Islet precursor cell (in vitro differentiated cells): ENCODE measurements at regions not wholly inside any gene's neighbourhood (a gene's known extent, or its start where the extent isn't known, plus 50 kb on each side); places are given as distances from the start of the nearest gene placed in this dataset.
"Not testable (repeated sequence)": the region's sequence is repeated elsewhere in the genome, so short reads cannot be mapped to it uniquely, and the experiment has no call there.

Experiments
- DNase-seq: peaks from one replicate; pipeline ENCODE4 v3.0.0-alpha.2; 2018

DNA sequence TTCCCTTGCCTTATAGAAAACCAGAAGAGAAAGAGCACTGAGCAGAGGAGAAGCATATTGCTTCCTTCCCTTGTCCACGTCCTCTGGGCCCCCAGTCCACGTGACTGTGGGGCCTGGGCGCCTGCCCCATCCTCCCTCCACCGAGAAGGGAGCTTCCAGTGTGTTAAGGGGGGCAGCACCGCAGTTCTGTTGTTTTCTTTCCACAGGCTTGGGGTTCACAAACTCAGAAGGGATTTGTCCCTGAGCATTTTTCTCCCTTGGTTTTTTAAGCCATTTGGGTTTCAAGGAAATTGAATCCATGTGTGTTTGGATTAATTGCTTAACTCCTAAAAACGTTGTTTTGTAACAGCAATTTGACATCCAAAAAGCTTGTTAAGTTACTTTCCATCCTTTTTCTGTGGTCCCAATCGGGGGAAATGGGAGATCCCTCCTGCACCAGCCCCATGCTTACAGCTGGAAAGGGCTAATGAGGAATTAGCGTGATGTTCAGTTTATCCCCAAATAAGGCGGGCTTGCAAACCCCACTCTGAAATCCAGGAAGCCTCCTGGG lies 347.5 kb upstream of the TNRC6C start:
- no peak for DNase-seq

DNA sequence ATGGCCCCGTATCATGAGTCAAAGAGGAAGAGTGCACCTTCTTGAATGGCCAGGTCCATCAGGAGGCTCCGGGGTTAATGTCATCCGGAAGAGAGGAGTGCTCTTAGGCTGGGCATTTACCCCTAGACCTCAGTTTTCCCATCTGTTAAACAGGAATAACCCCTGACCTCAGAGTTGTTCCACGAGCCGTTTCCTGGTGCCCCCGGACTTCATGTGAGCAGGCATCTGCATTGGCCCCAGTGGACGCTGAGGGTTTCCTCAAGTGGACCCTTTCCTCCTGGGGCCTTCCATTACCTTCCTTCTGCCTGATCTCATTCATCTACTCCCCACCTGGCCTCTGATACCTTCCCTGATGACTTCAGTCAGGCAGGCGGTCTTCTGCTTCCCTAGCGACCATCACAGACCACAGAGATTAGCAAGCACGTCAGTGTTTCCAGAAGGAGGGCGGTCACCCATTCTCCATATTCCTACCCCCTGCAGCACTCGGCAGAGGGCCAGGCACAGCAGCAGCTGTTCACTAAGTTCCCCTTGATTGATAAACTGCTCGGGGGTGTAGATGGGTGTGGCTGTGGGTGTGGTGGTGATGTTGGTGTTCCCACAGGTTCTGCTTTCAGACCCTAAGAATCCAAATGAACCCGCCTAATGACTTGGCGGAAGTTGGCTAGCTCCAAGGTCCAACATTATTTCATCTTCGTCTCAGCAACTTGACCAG lies 346.6 kb upstream of the TNRC6C start:
- DNase-seq: no peak

DNA sequence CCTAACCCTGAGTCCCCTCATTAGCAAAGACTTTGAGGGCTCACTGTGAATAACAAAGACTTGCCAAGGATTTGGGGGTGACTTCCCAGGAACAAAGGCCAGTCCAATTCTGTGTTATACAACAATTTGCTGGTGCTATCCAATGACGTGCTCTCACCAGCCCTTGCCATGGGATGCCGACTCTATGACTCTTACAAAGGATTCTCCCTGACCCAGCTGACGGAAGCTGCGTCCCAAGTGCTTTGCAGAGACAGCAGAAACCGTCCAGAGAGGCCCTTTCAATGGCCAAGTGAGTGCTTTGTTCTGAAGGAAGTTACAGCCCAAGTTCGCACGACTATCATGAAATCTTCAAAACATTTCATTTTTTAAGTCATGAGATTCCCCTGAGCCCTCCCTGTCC lies 345.3 kb upstream of the TNRC6C start:
- peak; percentile 41 for DNase-seq

DNA sequence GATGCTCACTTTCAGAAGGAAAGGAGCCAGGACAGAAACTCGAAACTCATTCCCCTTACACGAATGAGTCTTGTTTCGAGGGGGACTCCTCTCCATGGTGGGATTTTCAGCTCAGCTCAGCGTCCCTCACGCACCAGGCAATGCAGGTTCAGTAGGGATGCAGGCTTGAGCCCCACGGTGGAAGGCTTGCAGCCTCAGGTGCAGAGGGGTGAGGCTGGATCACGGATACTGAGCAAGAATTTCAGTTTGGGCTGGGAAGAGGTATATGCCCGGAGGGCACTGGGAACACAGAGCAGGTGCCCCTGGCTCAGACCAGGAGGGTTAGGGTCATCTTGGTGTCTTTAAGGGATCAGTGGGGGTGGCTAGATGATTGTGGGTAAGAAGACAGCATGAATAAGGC lies 344.9 kb upstream of the TNRC6C start:
- DNase-seq: peak; percentile 42

DNA sequence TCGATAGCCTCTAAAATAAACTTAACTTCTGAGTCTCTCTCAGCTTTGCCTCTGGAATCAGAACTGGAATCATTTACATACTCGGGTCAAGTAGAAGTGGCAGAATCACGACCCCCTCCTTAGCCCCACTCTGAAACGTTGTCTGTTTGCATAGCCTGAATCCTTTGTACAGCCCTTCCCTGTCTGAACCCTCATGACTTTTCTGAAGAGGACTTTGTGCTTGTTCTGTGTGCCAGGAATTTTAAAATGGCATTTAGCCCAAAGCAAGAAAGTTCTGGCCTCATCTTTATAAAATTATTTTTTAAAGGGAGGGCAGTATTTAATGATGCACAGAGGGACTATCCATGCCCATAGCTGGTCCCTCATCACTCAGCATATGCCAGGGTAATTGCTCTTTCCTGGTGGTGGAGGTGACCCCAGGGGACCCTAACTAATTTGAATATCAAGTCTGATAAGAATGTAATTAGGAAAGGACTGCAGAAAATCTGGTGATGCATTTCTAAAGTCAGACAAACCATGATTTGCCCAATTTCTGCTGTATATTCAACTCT lies 342.7 kb upstream of the TNRC6C start:
- no peak for DNase-seq

DNA sequence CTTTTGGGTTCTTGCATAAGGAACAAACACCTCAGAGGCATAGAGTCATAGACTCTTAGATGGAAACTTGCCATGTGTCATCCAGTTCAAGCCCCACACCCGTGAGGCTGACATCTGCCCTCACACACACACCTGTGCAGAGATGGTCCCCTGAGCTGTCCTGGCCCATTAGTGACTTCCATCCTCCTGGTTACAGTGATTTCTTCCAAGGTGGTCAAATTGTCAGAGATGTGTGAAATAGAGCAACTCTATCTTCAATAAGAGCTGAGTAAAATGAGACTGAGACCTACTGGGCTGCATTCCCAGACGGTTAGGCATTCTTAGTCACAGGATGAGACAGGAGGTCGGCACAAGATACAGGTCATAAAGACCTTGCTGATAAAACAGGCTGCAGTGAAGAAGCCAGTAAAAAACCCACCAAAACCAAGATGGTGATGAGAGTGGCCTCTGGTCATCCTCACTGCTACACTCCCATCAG lies 342.2 kb upstream of the TNRC6C start:
- DNase-seq: peak; percentile 89

DNA sequence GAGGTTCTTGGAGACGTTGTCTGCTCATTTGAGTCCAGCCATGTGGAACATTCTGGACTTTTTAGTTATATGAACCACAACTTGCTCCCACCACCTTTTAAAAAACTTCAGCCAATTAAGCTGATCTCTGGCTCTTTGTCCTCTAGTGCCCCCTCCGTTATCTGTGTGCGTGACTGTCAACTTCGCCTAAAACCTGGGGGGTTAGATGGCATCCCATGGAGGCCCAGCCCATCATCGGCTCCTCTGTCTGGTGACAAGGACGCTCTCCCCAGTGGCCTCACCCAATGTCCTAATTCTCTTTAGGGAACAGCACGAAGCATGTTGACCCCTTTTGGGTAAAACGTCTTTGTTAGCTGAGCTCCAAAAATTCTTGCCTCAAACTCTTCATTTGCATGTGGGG lies 341.0 kb upstream of the TNRC6C start:
- DNase-seq: no peak

DNA sequence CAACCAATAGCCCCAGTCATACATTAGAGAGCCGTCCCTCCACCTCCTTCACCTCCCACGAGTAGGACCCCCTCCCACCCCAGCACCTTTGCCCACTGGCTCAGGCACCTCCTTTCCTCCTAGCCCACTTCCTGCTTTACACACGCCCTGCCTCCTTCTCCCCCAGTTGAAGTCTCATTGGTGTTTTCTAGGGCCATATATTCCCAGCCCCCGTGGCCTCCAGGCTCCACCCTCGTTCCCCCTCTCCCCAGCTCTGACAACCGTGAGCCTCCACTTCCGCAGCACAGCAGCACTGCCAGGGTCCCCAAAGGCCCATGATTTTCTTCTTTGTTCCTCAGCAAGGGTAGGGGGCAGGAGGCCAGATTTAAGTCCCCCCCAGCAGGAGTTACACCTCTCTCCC lies 340.3 kb upstream of the TNRC6C start:
- no peak for DNase-seq

DNA sequence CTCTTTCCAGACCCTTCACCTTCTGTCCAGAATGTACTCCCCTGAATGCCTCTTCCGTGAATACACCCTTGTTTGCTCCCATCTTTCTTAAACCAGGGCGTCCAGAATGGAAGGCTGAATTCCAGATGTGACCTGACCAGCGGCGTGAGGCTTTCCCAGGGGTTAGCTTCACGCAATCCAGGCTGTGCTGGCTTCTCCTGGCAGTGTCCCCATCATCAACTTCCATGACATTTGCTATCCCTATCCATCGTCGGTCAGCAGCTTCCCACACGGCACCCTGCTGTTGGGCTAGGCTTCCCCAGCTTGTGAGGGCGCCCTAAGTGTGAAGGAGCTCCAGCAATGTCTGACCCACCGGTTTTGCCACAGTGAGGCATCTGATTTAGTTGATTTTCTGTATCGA lies 339.8 kb upstream of the TNRC6C start:
- DNase-seq: no peak

DNA sequence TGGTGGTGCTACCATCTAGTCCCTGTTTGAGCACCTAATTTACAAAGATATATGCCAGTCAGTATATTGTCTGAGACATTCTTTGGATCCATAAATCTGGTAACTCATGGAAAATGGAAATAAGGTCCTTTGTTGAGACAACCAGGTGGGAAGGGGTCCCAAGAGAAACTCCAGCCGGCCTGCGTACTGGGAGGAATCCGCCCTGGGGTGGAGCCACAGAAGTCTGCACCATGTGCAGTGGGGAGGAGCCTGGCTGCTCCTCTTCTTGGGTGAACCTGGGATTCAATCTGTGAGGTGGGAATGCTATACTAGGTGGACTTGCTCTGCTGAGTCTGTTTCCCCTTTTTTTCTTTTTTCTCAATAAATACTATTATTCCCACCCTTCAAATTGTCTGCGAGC lies 339.2 kb upstream of the TNRC6C start:
- no peak for DNase-seq

DNA sequence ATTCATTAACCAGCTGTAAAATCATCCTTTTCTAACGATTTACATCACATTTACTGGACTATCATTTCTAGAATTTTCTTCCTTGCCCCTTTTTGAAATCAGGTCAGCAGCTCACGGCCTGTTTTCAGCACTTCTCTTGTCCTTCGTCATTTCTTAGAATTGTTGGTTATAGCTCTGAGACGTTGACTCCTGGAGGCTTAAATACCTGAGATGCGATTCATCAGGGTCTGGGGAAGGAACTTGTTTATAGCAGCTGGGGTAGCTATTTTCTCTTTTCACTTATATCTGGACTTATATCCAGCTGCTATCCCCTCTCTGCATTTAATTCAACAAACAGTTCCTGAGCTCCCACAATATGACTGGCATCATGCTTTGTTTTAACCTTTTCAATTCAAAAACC lies 338.7 kb upstream of the TNRC6C start:
- DNase-seq: no peak

DNA sequence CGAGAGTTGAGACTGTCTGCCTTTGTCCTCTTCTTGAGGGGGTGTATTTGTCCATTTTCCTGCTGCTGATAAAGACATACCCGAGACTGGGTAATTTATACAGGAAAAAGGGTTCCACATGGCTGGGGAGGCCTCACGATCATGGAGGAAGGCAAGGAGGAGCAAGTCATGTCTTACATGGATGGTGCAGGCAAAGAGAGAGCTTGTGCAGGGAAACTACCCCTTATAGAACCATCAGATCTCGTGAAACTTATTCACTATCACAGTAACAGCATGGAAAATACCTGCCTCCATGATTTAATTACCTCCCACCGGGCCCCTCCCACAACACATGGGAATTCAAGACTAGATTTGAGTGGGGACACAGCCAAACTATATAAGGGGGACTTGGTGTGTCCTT lies 338.2 kb upstream of the TNRC6C start:
- DNase-seq: no peak

DNA sequence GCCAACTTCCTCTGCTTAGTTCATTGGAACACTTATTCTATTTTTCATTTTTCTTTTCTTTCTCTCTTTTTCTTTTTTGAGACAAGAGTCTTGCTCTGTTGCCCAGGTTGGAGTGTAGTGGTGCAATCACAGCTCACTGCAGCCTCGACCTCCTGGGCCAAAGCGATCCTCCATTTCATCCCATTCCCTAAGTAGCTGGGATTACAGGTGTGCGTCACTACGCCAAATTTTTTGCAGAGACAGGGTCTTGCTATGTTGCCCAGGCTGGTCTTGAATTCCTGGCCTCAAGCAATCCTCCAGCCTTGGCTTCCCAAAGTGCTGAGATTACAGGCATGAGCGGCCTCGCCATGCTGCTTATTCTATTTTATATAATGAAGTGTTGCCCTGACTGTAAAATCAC lies 336.4 kb upstream of the TNRC6C start:
- not testable (repeated sequence) for DNase-seq

DNA sequence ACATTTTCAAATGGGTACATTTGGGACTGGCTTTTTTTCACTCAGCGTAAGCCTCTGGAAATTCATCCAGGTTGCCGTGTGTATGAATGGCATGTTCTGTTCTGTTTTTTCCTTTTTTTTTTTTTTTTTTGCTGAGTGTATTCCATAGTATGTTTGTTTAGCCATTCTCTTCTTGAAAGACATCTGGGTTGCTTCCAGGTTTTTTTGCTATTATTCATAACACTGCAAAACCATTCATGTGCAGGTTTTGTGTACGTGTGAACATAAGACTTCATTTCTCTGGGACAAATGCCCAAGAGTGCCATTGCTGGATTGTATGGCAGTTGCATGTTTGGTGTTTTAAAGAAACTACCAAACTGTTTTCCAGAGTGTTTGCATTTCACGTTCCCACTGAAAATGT lies 335.9 kb upstream of the TNRC6C start:
- DNase-seq: no peak

DNA sequence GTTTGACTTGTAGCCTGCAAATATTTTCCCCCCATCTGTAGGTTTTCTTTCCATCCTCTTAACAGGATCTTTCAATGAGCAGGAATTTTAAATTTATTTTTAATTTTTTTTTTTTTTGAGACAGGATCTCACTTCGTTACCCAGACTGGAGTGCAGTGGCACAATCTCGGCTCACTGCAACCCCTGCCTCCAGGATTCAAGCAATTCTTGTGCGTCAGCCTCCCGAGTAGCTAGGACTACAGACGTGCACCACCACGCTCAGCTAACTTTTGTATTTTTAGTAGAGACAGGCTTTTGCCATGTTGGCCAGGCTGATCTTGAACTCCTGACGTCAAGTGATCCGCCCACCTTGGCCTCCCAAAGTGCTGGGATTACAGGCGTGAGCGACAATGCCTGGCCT lies 335.2 kb upstream of the TNRC6C start:
- not testable (repeated sequence) for DNase-seq

DNA sequence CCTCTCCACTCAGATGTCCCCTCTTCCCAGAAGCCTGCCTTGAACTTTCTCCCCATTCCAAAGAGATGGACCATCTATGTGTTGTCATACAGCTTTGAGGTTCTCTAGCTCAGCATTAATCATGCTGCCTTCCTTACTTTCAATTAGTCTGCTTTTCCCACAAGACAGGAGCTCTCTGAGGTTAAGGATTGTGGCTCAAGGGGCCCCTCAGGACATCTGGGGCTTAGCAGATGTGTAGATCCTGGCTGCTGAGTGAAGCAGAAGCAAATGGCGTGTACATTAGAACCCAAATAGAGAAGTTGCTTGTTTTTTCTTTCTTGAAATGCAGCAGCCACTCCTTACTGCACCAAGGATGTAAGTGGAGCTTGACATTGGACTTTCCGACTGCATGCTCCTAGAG lies 330.5 kb upstream of the TNRC6C start:
- no peak for DNase-seq

DNA sequence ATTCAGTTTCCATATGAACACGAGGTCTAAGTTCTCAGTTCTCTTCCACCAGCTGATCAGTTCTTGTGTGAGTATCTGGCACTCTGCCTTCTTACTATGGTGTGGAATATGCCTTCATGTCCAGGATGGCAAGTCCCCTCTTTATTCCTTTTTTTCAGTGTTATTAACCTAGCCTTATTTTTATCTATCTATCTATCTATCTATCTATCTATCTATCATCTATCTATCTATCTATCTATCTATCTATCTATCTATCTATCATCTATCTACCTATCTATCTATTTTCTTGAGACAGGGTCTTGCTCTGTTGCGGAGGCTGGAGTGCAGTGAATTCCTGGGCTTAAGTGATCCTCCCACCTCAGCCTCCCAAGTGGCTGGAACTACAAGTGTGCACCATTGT lies 329.2 kb upstream of the TNRC6C start:
- not testable (repeated sequence) for DNase-seq

DNA sequence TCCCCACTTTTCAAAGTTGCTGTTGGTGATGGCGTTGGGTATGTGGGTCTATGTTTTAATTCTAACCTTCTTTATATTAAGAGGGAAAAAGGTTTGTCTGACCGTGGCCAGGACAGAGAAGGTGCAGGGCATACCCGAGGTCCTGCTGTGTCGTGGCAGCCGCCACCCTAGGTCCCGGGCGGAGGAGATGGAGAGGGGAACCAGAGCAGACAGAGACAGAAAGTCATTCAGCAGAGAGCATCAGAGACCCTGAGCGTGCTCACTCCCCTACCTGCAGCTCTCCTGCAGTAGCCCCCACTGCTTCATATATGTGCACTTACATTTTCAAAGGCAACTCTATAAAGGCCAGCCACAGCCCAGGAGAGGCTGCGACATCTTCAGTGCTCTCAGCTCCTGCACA lies 327.2 kb upstream of the TNRC6C start:
- peak; percentile 40 for DNase-seq

DNA sequence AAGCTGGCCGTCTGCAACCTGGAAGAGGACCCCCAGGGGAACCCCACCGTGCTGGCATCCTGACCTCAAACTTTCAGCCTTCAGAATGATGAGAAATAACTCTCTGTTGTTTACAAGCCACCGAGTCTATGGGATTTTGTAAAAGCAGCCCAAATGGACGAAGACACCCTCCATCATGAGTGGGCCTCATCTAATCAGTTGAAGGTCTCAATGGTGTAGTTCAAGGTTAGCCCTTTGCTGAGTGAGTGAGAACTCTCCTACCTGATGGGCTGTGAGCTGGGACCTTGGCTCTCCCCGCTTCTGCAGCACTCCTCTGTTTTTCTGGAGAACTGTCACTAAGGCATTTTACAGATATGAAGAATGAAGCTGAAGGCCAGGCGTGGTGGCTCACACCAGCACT lies 325.9 kb upstream of the TNRC6C start:
- no peak for DNase-seq

DNA sequence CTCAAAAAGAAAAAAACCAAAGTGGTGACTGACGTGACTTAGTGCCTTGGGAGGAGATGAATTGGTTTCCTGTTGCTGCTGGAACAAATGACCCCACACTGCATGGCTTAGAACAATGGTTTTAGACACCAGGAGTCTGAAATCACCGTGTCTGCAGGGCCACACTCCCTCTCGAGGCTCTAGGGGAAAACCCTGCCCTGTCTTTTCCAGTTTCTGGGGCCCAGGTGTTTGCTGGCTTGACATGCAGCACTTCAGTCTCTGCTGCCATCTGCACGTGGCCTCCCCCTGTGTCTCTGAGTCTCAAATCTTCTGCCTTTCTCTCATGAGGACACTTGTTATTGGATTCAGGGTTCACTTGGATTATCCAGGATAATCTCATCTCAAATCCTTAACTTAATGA lies 323.8 kb upstream of the TNRC6C start:
- peak; percentile 44 for DNase-seq

DNA sequence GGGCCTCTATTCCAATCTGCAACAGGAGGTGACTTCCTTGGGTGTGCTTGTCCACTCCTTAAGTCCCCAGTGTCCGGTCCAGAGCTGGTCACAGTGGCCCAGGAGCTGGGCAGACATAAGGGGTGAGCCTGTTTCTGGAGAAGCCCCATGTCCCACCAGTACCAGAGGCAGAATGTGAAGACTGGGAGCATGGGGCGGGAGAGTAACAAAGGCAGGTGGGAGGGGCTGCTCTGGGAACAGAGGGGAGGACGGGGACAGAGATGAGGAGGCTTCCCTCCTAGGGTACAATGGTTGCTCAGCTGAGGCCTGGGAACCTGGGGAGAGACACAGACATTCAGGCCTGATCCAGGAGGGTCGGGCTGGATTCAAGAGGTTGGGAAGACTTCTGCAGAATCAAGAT lies 323.3 kb upstream of the TNRC6C start:
- DNase-seq: peak; percentile 49

DNA sequence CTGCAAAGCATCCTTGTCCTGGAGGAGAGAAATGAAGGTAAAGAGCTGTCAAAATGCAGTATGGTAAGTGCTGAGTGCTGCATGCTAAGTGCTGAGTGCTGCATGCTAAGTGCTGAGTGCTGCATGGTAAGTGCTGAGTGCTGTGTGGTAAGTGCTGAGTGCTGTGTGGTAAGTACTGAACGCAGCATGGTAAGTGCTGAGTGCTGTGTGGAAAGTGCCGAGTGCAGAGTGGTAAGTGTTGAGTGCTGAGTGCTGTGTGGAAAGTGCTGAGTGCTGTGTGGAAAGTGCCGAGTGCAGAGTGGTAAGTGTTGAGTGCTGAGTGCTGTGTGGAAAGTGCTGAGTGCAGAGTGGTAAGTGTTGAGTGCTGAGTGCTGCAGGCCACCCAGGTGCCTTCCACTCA lies 322.7 kb upstream of the TNRC6C start:
- not testable (repeated sequence) for DNase-seq

DNA sequence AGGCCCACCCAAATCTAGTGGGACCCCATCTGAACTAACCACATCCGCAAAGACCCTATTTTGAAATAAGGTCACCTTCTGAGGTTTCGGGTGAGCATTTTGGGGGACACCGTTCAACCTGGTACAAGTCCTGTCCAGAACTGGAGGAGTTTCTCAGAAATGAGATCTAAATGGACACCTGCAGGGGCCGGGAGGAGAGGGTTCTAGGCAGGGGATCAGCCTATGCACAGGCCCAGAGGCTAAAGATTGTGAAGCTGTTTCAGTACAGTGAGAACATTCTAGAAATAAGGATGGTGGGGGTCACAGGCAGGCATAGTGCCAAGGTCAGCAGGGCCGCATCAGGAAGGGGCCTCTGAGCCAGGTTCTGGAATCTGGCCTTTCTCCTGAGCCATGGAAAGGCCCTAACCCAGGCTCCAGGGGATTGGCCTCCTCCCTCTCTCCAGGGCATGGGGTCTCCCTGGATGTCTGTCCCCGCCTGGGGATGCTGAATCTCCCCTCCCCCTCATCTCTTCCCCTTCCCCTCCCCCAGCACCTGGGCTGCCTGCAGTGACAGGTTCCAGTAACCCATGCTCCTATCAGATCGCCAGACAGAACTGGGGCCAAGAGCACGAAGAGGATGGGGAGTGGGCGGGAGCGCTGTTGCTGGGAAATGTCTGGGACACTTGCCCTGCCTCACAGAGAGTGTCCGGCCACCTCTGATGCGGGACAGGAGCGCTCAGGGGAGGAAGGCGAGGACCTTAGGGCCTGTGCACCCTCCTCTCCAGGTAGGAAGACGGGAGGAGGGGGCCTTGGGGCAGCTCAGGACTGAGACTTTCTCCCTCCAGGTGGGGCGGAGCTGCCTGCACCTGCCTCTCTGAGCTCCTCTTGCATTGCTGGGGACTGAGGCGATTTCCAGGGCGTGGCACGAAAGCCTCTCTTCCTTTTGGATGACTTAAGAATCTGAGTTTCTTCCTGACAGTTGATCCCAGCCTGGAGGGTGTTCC lies 321.4 kb upstream of the TNRC6C start:
- peak; percentile 56 for DNase-seq
